Nephron progenitor cell (in vitro differentiated cells): ENCODE measurements at regions not wholly inside any gene's neighbourhood (a gene's known extent, or its start where the extent isn't known, plus 50 kb on each side); places are given as distances from the start of the nearest gene placed in this dataset.

Experiments
- DNase-seq: peaks from one replicate; pipeline ENCODE4 v3.0.0; 2021
- H3K27ac Mint-ChIP-seq: 2 replicates; pipeline ENCODE4 v1.8.0; 2021; ENCODE audit warnings: mild to moderate bottlenecking, moderate library complexity, mixed read lengths
- H3K27me3 Mint-ChIP-seq: 2 replicates; pipeline ENCODE4 v1.8.0; 2021; ENCODE audit warnings: mild to moderate bottlenecking, low read depth, mixed read lengths; ENCODE audit not compliant: poor library complexity
- H3K36me3 Mint-ChIP-seq: 2 replicates; pipeline ENCODE4 v1.8.0; 2021; ENCODE audit warnings: low read depth, mixed read lengths
- H3K4me1 Mint-ChIP-seq: 2 replicates; pipeline ENCODE4 v1.8.0; 2021; ENCODE audit warnings: mixed read lengths
- H3K4me3 Mint-ChIP-seq: 2 replicates; pipeline ENCODE4 v1.8.0; 2021; ENCODE audit warnings: mild to moderate bottlenecking, moderate library complexity, mixed read lengths
- H3K9me3 Mint-ChIP-seq: 2 replicates; pipeline ENCODE4 v1.8.0; 2021; ENCODE audit warnings: mild to moderate bottlenecking, moderate library complexity, mixed read lengths
- TF ChIP-seq, protein P1 (sequence below): fragments of 200-600 bp; sonication (generic); IDR thresholded peaks from 2 replicates; pipeline ENCODE4 v1.5.0; 2021; ENCODE audit warnings: antibody characterized with exemption

DNA sequence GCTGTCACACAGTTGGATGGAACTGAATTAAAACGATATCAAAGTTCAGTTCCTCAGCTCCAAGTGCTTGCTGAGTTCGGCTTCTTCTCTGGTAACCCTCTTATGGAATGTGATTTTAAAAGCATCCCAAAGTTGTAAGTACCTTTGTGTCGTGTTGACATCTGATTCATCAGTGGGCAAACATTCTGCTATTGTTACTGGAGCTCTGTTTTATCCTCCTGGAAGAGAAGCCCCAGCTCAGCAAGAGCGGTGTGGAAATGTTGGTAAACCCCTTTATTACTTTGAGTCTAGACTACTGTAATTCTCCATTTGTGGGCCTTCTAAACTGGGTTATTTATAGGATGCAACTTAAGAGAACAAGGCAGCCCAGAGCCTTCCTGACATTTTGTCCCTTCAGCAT is 699.3 kb upstream of the WWC1 start:
- Mint-ChIP-seq H3K36me3 (no peaks in the 10 kb centered on the region), H3K9me3 (no peaks in the 10 kb centered on the region), H3K4me1 (peaks cover 9% of the 10 kb centered on the region), H3K4me3 (no peak overlapping the region), H3K27me3 (peaks cover 4% of the 10 kb centered on the region), H3K27ac (no peak overlapping the region)
- TF ChIP-seq, protein P1, sequence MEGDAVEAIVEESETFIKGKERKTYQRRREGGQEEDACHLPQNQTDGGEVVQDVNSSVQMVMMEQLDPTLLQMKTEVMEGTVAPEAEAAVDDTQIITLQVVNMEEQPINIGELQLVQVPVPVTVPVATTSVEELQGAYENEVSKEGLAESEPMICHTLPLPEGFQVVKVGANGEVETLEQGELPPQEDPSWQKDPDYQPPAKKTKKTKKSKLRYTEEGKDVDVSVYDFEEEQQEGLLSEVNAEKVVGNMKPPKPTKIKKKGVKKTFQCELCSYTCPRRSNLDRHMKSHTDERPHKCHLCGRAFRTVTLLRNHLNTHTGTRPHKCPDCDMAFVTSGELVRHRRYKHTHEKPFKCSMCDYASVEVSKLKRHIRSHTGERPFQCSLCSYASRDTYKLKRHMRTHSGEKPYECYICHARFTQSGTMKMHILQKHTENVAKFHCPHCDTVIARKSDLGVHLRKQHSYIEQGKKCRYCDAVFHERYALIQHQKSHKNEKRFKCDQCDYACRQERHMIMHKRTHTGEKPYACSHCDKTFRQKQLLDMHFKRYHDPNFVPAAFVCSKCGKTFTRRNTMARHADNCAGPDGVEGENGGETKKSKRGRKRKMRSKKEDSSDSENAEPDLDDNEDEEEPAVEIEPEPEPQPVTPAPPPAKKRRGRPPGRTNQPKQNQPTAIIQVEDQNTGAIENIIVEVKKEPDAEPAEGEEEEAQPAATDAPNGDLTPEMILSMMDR, result no peak
- no peak for DNase-seq

DNA sequence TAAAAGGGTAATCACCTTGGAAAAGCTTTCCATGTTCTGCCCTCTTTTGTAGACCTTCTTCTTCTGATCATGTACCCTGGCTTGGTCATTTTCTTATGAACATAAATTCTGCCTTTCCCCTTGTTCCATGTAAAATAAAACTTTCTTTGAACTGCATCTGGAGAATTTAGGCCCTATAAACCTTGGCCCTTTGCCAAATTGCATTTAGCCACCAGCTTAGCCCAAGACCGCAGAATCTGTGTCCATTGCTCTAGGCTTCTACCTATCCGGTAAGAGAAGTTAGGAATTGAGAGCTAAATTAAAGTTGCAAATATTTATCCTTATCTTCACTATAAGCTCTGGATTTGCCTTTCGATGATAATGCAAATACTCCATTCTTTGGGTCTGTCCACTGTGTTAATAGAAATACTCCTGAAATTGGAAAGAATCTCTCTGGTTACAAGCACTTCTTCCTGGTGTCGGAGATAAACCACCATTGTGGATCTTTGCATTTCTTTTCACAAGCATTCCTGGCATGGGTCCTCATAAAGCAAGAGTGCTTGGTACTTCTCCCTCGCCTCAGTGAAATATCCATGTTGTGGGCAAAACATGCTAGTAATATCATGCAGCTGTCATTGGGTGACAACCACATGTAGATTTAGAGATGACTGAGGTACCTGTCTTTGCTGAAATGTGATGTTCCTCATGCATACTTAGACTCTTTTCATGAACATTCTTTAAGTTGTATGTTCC is 698.0 kb upstream of the WWC1 start:
- TF ChIP-seq, protein P1, result no peak
- no peak overlapping the region for H3K4me3 Mint-ChIP-seq
- peaks cover 3% of the 10 kb centered on the region for H3K4me1 Mint-ChIP-seq
- peaks cover 4% of the 10 kb centered on the region for H3K27me3 Mint-ChIP-seq
- DNase-seq, result no peak
- no peaks in the 10 kb centered on the region for H3K9me3 Mint-ChIP-seq
- no peak overlapping the region for H3K27ac Mint-ChIP-seq
- H3K36me3 Mint-ChIP-seq, result no peaks in the 10 kb centered on the region

DNA sequence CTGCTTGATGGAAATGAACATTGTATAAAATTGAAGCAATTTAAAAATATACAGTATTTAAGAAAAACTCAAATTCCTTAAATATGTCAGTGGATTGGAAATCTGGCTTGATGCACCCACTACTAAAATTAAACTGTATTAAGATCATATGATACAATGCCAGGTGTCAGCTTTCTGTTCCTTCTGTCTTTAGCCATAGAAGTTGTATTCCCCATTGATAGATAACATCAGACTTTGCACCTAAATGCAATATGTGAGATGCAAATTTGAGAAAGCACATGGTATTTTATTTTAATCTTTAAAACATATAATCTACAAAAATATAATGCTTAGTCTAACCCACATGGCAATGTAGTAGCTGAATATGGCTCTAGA is 697.4 kb upstream of the WWC1 start:
- peaks cover 4% of the 10 kb centered on the region for H3K27me3 Mint-ChIP-seq
- TF ChIP-seq, protein P1, result no peak
- H3K4me3 Mint-ChIP-seq, result no peak overlapping the region
- H3K27ac Mint-ChIP-seq, result no peak overlapping the region
- no peaks in the 10 kb centered on the region for H3K9me3 Mint-ChIP-seq
- H3K36me3 Mint-ChIP-seq, result no peaks in the 10 kb centered on the region
- no peak for DNase-seq
- H3K4me1 Mint-ChIP-seq, result peaks cover 8% of the 10 kb centered on the region

DNA sequence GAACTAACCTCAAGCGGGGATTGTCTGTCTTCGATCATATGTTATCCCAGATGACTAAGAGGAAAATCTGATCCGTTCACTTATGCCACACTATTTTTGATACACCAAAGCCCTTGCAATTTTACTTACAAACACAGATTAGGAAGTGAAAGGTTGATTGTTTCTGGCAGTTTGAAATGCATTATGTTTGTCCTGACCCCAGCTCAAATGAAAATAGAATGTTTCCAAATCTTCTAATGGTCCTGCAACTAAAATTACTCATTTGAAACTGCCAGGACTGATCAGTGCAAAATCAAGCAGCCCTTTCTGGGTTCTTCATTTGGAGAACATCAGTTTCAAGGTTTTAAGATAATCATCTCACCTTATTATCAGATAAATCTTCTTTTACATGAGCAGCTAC is 696.7 kb upstream of the WWC1 start:
- no peak for DNase-seq
- no peak overlapping the region for H3K27ac Mint-ChIP-seq
- no peak overlapping the region for H3K4me3 Mint-ChIP-seq
- peaks cover 4% of the 10 kb centered on the region for H3K27me3 Mint-ChIP-seq
- TF ChIP-seq, protein P1, result no peak
- no peaks in the 10 kb centered on the region for H3K9me3 Mint-ChIP-seq
- no peaks in the 10 kb centered on the region for H3K36me3 Mint-ChIP-seq
- peaks cover 11% of the 10 kb centered on the region for H3K4me1 Mint-ChIP-seq

DNA sequence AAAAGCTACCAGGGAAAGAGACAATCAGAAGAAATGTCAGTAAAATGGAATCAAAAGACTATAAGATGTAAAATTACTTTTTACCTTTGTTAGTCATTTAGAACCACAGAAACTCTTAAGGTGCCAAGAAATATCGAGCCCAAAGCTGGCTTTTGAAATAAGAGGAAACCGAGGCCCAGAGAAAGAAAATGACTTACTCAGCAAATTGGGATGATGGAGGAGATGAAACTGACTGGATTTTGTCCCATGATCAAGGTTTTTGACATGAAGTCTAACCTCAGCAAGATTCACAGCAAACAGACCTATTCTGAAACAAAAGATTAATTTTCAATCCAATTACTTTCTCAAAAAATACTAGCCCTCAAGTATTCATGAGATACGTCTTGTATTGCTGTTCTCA is 696.2 kb upstream of the WWC1 start:
- H3K4me1 Mint-ChIP-seq, result peaks cover 11% of the 10 kb centered on the region
- H3K27me3 Mint-ChIP-seq, result peaks cover 4% of the 10 kb centered on the region
- H3K36me3 Mint-ChIP-seq, result no peaks in the 10 kb centered on the region
- H3K4me3 Mint-ChIP-seq, result no peak overlapping the region
- DNase-seq, result no peak
- H3K27ac Mint-ChIP-seq, result no peak overlapping the region
- no peaks in the 10 kb centered on the region for H3K9me3 Mint-ChIP-seq
- TF ChIP-seq, protein P1, result no peak

DNA sequence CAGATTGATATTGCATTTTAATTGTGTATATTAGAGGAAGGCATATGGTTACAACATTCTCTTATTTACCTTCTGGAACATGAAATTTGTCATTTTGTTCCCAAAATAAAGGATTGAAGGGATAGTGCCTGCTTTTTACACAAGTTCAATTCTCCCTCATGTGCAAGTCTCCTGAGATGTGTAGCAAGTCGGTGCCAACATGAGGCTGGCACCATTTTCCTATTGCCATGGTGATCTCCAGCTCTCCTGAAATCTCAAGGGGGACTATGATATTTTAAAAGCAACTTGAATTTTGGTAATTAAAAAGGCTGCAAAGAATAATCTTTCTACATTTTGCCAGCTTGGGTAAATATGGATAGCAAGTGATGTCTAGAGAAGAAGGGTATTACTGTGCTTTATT is 693.3 kb upstream of the WWC1 start:
- Mint-ChIP-seq H3K4me3 (no peak overlapping the region), H3K9me3 (no peaks in the 10 kb centered on the region), H3K4me1 (peaks cover 11% of the 10 kb centered on the region), H3K36me3 (no peaks in the 10 kb centered on the region), H3K27ac (no peak overlapping the region), H3K27me3 (peaks cover 4% of the 10 kb centered on the region)
- TF ChIP-seq, protein P1, result no peak
- no peak for DNase-seq
